ENCODE measurements at regions not wholly inside any gene's neighbourhood (a gene's known extent, or its start where the extent isn't known, plus 50 kb on each side); places are given as distances from the start of the nearest gene placed in this dataset.

DNA sequence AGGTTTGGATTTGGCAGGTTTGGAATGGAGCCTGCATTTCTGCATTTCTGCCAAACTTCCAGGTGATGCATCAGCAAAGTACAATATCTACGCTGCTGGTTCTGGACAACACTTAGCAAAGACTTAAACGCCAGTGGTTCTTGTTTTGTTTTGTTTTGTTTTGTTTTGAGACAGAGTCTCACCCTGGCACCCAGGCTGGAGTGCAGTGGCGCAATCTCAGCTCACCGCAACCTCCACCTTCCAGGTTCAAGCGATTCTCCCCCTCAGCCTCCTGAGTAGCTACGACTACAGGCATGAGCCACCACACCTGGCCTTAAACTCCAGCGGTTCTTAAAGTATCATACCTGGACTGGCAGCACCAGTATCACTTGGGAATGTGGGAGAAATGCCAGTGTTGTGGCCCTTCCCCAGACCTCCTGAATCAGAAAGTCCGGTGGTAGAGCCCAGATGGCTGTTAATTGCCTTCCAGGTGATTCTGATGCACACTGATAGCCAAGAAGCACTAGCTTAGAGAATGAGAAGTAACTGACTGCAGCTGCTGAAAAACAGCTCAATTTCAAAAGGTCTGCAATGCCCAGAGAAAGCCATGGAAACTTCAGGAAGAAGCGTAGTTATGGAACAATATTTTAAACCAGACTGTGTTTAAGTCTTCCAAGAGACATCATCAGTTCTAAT, 114.8 kb upstream of the FOXN3 start:
- TF ChIP-seq, protein P1, sequence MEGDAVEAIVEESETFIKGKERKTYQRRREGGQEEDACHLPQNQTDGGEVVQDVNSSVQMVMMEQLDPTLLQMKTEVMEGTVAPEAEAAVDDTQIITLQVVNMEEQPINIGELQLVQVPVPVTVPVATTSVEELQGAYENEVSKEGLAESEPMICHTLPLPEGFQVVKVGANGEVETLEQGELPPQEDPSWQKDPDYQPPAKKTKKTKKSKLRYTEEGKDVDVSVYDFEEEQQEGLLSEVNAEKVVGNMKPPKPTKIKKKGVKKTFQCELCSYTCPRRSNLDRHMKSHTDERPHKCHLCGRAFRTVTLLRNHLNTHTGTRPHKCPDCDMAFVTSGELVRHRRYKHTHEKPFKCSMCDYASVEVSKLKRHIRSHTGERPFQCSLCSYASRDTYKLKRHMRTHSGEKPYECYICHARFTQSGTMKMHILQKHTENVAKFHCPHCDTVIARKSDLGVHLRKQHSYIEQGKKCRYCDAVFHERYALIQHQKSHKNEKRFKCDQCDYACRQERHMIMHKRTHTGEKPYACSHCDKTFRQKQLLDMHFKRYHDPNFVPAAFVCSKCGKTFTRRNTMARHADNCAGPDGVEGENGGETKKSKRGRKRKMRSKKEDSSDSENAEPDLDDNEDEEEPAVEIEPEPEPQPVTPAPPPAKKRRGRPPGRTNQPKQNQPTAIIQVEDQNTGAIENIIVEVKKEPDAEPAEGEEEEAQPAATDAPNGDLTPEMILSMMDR (IDR thresholded peaks at IDR 0.05): no peak
- no peak for TF ChIP-seq ZFX (IDR thresholded peaks at IDR 0.05; ENCODE audit: borderline replicate concordance)
